Natural killer cell (primary cell): ENCODE measurements at regions not wholly inside any gene's neighbourhood (a gene's known extent, or its start where the extent isn't known, plus 50 kb on each side); places are given as distances from the start of the nearest gene placed in this dataset.
"Not testable (repeated sequence)": the region's sequence is repeated elsewhere in the genome, so short reads cannot be mapped to it uniquely, and the experiment has no call there.

Experiments used
- ATAC-seq, 3 donors: fragments of 150-1000 bp in 2 of 3; fragments of 200-7000 bp in 1 of 3; cut with Tn5 transposase; 1 replicate in 1 of 3; 2 replicates in 2 of 3; pipeline ENCODE4 v1.10.0; 2021; ENCODE audit warnings: mild to moderate bottlenecking in 2 of 3, moderate library complexity in 2 of 3
- DNase-seq, 2 donors: peaks; one replicate each; pipeline versions ENCODE4 v3.0.0 to v3.0.0-alpha.2; 2013 to 2021; ENCODE audit warnings: mixed read lengths in 1 of 2
- H3K27ac ChIP-seq: one replicate; pipeline ENCODE4 v1.5.1; 2013; ENCODE audit warnings: mild to moderate bottlenecking, low read length
- H3K27me3 ChIP-seq: one replicate; pipeline ENCODE4 v1.6.1; 2013; ENCODE audit warnings: low read length; ENCODE audit not compliant: control insufficient read depth, insufficient read depth
- H3K36me3 ChIP-seq: one replicate; pipeline ENCODE4 v1.6.1; 2013; ENCODE audit warnings: low read length; ENCODE audit not compliant: control insufficient read depth, insufficient read depth
- H3K4me1 ChIP-seq: one replicate; pipeline ENCODE4 v1.6.1; 2013; ENCODE audit warnings: low read length; ENCODE audit not compliant: control insufficient read depth, insufficient read depth
- H3K4me3 ChIP-seq: one replicate; pipeline ENCODE4 v1.5.1; 2013; ENCODE audit warnings: low read length
- H3K9me3 ChIP-seq: one replicate; pipeline ENCODE4 v1.6.1; 2013; ENCODE audit warnings: low read length; ENCODE audit not compliant: control insufficient read depth, insufficient read depth
- H3K27ac Mint-ChIP-seq, 2 donors: one replicate each; pipeline ENCODE4 v1.8.0; 2022; ENCODE audit warnings: mild to moderate bottlenecking in 2 of 2, mixed read lengths in 2 of 2, moderate library complexity in 1 of 2
- H3K27me3 Mint-ChIP-seq, 2 donors: one replicate each; pipeline ENCODE4 v1.8.0; 2022; ENCODE audit warnings: low read depth in 2 of 2, mixed read lengths in 2 of 2
- H3K36me3 Mint-ChIP-seq: one replicate; pipeline ENCODE4 v1.8.0; 2022; ENCODE audit warnings: mixed read lengths
- H3K4me1 Mint-ChIP-seq, 2 donors: one replicate each; pipeline ENCODE4 v1.8.0; 2022; ENCODE audit warnings: mixed read lengths in 2 of 2
- H3K4me3 Mint-ChIP-seq: one replicate; pipeline ENCODE4 v1.8.0; 2022; ENCODE audit warnings: mild to moderate bottlenecking, moderate library complexity, mixed read lengths
- H3K9me3 Mint-ChIP-seq, 2 donors: one replicate each; pipeline ENCODE4 v1.8.0; 2022; ENCODE audit warnings: mixed read lengths in 2 of 2
- CTCF ChIP-seq: fragments of 200-600 bp; IDR thresholded peaks from one replicate; pipeline ENCODE4 v1.8.0; 2022; ENCODE audit warnings: antibody characterized with exemption
- WGBS: methylation state at CpG from one replicate; pipeline ENCODE4 v1.1.7; 2013; ENCODE audit warnings: missing lambda C conversion rate; ENCODE audit not compliant: insufficient coverage; 5-methylcytosine and 5-hydroxymethylcytosine counted together
- intact Hi-C: fragments of 100-400 bp; cut with micrococcal nuclease; formaldehyde crosslinking; loops from one replicate; pipeline ENCODE4 v1.14.2; 2022

DNA sequence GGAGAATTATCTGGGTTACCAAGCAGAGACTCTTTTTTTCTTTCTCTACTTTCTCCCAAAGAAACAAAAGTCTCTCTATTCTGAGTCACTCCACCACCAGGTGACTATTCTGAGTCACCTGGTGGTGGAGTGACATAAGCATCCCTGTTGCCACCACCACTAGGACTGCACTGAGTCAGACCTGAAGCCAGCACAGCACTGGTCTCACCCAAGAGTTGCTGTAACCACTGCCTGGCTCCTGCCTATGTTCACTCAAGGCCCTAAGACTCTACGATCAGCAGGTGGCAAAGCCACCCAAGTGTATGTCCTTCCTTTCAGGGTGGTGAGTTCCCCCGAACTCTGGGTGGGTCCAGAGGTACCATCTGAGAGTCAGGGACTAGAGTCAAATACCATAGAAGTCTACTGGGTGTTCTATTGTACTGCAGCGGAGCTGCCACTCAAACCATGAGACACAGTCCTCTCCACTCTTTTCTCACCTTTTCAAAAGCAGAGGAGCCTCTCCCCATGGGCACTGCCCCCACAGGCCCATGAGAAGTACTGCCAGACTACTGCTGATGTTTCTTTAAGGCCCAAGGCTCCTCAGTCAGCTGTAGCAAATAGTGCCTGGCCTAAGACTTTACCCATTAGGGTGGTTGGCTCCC, 209.6 kb upstream of the IRS4 start:
- intact Hi-C loops: no loop called here
- H3K27ac ChIP-seq: no peak overlapping the region
- DNase-seq (no peak), ATAC-seq (no peak)
- H3K36me3 ChIP-seq: no peaks in the 10 kb centered on the region
- Mint-ChIP-seq H3K27me3 (no peaks in the 10 kb centered on the region), H3K4me1 (no peaks in the 10 kb centered on the region), H3K9me3 (peaks cover 3 to 16% of the 10 kb centered on the region in 2 donors), H3K36me3 (peaks cover 5% of the 10 kb centered on the region), H3K27ac (no peak overlapping the region), H3K4me3 (no peak overlapping the region)
- TF ChIP-seq CTCF: no peak
- H3K4me1 ChIP-seq: no peaks in the 10 kb centered on the region
- no peaks in the 10 kb centered on the region for H3K27me3 ChIP-seq
- H3K9me3 ChIP-seq: peaks cover 5% of the 10 kb centered on the region
- no peak overlapping the region for H3K4me3 ChIP-seq
- WGBS: 72% methylated on average over 3 of the region's 3 CpGs

DNA sequence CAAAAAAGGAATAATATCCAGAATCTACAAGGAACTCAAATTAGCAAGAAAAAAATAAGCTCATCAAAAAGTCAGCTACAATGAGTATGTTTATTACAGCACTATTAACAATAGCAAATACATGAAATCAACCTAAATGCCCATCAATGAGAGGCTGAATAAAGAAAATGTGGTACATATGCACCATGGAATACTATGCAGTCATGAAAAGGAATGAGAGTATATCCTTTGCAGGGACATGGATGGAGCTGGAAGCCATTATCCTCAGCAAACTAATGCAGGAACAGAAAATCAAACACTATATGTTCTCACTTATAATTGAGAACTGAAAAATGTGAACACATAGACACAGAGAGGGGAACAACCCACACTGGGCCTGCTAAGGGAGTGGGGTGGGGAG, 178.4 kb upstream of the IRS4 start:
- intact Hi-C loops: no loop called here
- Mint-ChIP-seq H3K4me3 (no peak overlapping the region), H3K4me1 (no peaks in the 10 kb centered on the region)

DNA sequence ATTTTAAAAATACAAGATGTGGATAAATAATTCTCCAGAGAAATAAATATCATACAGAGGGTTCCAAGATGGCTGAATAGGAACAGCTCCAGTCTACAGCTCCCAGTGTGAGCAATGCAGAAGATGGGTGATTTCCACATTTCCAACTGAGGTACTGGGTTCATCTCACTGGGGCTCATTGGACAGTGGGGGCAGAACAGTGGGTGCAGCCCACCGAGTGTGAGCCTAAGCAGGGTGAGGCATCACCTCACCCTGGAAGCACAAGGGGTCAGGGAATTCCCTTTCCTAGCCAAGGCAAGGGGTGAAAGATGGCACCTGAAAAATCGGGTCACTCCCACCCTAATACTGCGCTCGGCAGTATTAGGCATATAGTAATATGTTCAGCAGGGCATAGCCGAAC, 167.5 kb upstream of the IRS4 start:
- H3K4me1 ChIP-seq, H3K4me3 Mint-ChIP-seq, H3K4me3 ChIP-seq, H3K36me3 ChIP-seq, intact Hi-C loops, ATAC-seq, H3K36me3 Mint-ChIP-seq, H3K27me3 Mint-ChIP-seq, H3K27ac ChIP-seq, H3K4me1 Mint-ChIP-seq, H3K27ac Mint-ChIP-seq, DNase-seq, H3K27me3 ChIP-seq, H3K9me3 ChIP-seq: not testable (repeated sequence)
- peaks cover 2 to 18% of the 10 kb centered on the region in 2 donors for H3K9me3 Mint-ChIP-seq
- WGBS: 90% methylated on average over 5 of the region's 5 CpGs

More for the DNA sequence above, 178.4 kb upstream of the IRS4 start:
- no peak overlapping the region for H3K4me3 ChIP-seq
- no peak overlapping the region for H3K27ac ChIP-seq
- ATAC-seq: no peak
- no peaks in the 10 kb centered on the region for H3K27me3 ChIP-seq
- H3K36me3 ChIP-seq: no peaks in the 10 kb centered on the region
- no peaks in the 10 kb centered on the region for H3K4me1 ChIP-seq
- no peak for TF ChIP-seq CTCF
- H3K9me3 Mint-ChIP-seq: peaks cover 9 to 16% of the 10 kb centered on the region in 2 donors
- no peaks in the 10 kb centered on the region for H3K36me3 Mint-ChIP-seq
- H3K27ac Mint-ChIP-seq: no peak overlapping the region
- no peak for DNase-seq
- no peaks in the 10 kb centered on the region for H3K27me3 Mint-ChIP-seq
- no peaks in the 10 kb centered on the region for H3K9me3 ChIP-seq

DNA sequence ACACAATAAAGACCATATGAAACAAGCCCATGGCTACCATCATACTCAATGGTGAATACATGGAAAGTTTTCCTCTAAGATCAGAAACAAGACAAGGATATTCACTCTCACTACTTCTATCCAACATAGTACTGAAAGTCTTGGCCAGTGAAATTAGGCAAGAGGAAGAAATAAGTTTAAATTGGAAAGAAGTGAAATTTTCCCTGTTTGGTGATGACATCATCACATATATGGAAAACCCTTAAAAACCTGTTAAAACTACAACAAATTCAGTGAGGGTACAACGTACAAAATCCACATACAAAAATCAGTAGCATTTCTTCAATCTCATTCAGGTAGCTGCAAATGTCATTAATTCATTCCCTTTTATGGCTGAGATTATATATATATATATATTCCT, 164.0 kb upstream of the IRS4 start:
- H3K27ac Mint-ChIP-seq: no peak overlapping the region
- ATAC-seq (no peak), DNase-seq (no peak)
- Histone ChIP-seq H3K27me3 (no peaks in the 10 kb centered on the region), H3K4me1 (no peaks in the 10 kb centered on the region), H3K27ac (no peak overlapping the region), H3K36me3 (no peaks in the 10 kb centered on the region), H3K9me3 (peaks cover 2% of the 10 kb centered on the region), H3K4me3 (no peak overlapping the region)
- no peak for TF ChIP-seq CTCF
- H3K36me3 Mint-ChIP-seq: peaks cover 9% of the 10 kb centered on the region
- H3K4me3 Mint-ChIP-seq: no peak overlapping the region
- no peaks in the 10 kb centered on the region for H3K4me1 Mint-ChIP-seq
- peaks cover 0 to 8% of the 10 kb centered on the region in 2 donors for H3K27me3 Mint-ChIP-seq
- peaks cover 4 to 21% of the 10 kb centered on the region in 2 donors for H3K9me3 Mint-ChIP-seq
- WGBS: no CpG with 5 or more reads among the region's 1 CpG
- intact Hi-C loops: no loop called here

GRCh38 chrX:108896349-108896748, 160.0 kb upstream of the IRS4 start:
- intact Hi-C loops, H3K4me3 Mint-ChIP-seq, H3K27me3 ChIP-seq, H3K4me1 Mint-ChIP-seq, ATAC-seq, DNase-seq, H3K4me3 ChIP-seq, H3K4me1 ChIP-seq, H3K27me3 Mint-ChIP-seq, H3K36me3 Mint-ChIP-seq, H3K36me3 ChIP-seq, H3K27ac Mint-ChIP-seq, H3K27ac ChIP-seq: not testable (repeated sequence)
- H3K9me3 Mint-ChIP-seq: peaks cover 4 to 22% of the 10 kb centered on the region in 2 donors
- peaks cover 10% of the 10 kb centered on the region for H3K9me3 ChIP-seq
